ENCODE measurements at regions not wholly inside any gene's neighbourhood (a gene's known extent, or its start where the extent isn't known, plus 50 kb on each side); places are given as distances from the start of the nearest gene placed in this dataset.

GRCh38 chr1:106278716-106279115 is 777.8 kb upstream of the PRMT6 start:
- TF ChIP-seq CTCF (IDR thresholded peaks at IDR 0.05; ENCODE audit: low read depth, low read length), result no peak
- no peak for TF ChIP-seq POLR2A (IDR thresholded peaks at IDR 0.05; ENCODE audit: extremely low read depth, insufficient read length)
